ENCODE measurements at regions not wholly inside any gene's neighbourhood (a gene's known extent, or its start where the extent isn't known, plus 50 kb on each side); places are given as distances from the start of the nearest gene placed in this dataset.
"Not testable (repeated sequence)": the region's sequence is repeated elsewhere in the genome, so short reads cannot be mapped to it uniquely, and the experiment has no call there.

DNA sequence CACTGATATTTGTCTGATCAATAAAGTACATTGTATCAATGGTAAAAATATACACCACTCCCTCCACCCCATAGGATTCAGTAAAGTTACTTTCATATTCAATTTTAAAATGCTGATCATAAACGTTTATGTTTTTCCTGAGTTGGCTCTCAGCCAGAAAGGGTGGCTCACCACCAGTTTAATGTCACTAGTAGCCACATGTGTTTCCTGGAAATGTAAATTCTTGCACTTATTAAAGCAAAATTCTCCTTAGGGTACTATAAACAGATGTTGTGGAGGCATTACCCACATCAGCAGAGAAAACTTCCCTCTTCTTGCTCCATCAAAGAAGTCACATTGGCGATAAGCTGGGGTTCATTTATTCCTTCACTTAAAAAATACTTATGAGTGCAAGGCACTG is 210.3 kb downstream of the SREK1 start:
- no peak for DNase-seq

DNA sequence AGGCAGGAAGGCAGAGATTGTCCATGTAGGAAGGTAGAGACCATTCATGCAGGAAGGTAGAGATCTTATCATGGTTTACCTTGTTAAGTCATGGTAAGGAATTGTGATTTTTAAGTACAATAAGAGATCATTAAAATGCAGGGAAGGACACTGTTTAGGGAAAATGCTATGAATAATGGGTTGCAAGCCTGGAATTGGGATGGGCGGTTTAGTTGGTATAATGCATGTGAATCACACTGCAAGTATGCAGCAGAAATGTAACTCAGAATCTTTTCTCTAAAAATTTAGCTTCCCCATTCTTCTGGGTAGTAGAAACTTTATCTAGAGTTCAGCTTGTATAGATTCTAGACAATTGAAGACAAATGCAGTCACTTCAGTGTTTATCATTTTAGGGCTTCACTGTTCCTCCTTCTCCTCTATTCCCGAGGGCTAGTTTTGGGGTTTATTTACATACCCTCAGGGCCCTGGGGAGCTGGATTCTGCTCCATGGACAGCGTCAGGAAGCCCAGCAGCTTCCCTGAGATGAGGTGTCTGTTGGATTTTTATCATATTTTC is 212.0 kb downstream of the SREK1 start:
- DNase-seq = no peak

DNA sequence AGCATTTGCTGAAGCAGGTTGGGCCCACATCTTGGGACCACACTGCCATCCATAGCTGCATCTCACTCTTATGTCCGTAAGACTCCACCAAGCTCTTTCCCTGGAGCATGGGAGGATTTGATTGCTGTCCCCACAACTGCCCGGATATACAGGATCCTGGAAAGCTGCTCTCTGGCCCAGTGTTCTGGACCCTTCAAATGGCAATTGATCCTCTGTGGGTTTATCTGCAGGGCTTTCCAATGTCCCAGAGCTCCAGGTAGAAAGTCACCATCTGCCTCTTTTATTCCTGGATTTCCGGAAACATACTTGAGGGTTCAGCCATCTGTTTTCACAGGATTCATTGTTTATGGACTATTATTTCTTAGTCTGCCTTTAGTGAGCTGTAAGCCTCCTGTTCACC is 214.6 kb downstream of the SREK1 start:
- no peak for DNase-seq

DNA sequence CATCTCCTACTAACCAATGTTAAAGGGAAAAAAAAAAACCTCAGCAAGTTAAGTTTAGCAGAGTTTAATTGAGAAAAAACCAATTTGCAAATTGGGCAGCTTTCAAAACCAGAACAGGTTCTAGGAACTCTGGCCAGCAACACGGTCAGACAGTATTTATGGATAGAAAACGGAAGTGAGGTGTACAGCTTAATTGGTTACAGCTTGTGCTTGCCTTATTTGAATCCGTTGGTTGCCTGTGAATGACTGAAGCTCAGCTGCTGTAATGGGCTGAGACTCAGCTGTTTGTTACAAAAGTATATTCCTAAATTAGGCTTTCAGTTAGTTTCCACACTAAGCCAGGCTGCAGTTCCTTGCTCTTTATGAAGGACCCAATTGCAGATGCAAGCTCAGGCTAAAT is 217.0 kb downstream of the SREK1 start:
- no peak for DNase-seq

DNA sequence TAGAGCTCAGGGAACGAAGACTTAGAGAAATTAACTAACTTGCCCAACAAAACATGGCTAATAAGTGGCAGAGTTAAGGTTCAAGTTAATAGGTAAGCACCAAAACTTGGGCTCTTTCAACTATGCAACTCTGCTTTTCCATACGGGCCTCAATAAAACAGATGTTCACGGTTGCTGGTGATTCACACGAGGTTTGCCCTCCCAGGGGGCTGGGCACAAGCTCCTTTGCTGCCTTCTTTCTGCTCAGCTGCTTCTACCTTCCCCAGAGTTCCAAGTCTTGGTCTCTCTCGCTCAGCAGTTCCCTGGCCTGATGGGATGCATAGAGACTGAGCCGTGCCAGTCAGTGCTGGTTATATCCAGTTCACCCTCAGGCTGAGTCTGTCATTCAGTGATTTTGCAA is 217.9 kb downstream of the SREK1 start:
- no peak for DNase-seq

DNA sequence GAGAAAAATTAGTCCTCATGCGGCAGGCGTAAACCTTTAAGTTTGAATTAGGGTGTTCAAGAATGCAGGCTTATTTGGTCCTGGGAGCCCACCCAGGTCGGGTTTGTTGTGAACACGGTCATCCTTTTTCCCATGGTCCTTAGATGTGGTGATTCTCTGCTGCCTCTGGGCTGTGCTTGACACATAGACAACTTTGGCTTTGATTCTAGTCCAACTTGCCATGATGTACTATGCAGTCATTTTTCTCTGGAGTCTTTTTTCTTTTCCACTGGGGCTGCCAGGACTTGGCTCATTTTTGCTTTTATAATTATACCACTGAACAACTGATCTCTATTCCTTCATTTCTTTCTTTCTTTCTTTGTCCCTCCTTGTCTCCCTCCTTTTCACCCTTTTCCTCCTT is 218.6 kb downstream of the SREK1 start:
- no peak for DNase-seq

DNA sequence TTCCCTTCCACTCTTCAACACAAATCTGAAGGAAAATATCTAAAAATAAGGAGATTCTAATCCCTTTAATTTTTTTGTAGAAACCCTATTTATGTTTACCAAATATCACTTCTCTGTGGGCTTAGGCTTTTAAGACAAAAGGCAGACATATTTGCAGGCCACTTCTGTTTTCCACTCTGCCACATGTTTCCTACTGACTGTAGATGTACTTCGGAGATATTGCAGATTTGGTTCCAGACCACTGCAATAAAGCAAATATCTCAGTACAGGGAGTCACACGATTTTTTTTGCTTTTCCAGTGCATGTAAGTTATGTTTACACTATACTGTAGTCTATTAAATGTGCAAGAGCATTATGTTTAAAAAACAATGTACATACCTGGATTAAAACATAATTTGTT is 219.0 kb downstream of the SREK1 start:
- DNase-seq = no peak

DNA sequence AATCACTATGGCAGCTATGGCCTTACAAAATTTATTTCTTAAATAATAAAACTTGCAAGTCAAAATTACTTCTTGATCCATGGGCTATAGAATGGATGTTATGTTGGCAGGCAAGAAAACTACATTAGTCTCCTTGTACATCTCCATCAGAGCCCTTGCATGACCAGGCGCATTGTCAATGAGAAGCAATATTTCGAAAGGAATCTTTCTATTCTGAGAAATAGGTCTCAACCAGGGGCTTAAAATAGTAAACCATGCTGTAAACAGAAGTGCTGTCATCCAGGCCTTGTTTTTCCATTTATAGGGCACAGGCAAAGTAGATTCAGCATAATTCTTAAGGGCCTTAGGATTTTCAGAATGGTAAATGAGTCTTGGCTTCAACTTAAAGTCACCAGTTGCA is 220.1 kb downstream of the SREK1 start:
- DNase-seq = no peak

DNA sequence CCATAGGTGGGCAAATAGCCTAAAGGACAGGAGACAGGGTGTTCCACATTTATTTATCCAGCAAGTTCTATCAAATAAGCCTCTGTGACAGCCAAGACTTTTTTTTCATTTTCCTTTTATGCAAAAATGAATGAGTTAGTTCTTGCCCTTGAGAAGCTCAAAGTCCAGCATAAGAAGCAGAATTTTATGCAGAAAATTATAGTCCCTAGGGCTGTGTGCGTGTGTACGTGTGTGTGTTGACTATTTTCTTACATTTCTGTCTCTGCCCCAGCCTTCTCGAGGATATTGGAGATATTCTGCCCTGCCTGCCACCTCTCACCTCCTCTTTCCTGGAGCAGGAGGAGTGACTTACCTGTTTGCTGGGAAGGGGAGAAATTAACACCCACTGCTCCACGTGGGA is 221.9 kb downstream of the SREK1 start:
- DNase-seq = no peak

DNA sequence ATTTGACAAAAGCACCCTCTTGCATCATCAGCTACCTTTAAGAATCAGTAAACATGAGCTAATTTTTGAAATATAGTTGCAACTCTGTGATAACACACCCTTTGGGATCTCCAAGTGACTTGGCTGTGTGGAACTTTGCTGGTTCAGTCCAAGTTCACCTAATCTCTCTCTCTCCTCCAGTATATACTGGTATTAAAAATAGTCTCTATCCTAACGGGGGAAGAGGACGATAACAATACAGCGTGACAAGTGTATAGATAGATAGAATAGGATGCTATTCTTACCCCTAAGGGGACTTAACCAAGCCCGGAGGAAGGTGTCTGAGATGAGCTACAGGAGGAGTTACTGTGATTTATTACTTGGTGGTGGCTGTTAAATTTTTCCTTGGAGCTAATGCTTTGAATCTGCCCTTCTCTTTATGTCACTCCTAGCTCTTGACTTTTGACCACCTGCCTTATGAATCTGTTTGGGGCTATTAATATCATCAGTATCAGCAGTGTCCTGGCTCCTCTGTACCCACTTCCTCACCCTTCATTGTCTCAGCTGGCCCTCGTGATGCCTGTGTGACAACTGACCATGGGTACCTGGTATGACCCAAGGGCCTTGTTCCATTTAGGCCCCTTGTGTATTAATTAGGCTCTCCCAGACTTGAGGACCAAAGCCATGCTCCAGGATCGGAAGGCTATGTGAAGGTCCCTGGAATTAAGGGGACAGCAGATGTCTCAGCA is 223.9 kb downstream of the SREK1 start:
- DNase-seq = no peak

DNA sequence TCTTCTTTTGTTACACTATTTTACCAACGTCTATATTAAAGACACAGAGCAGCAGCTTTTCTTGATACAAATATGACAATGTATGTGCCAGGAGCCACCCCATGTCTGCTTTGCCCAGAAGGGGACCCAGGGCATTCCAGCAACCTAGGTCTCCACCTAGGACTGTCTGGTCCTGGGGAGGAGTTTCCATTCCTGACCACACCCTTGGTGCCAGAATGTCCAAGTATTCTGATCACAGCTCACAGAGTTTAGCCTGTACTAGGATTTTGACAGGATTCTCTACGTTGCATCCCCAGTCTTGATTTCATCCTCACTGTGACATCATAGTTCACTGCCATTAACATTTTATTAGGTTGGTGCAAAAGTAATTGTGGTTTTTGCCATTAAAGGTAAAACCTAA is 224.7 kb downstream of the SREK1 start:
- DNase-seq = no peak

DNA sequence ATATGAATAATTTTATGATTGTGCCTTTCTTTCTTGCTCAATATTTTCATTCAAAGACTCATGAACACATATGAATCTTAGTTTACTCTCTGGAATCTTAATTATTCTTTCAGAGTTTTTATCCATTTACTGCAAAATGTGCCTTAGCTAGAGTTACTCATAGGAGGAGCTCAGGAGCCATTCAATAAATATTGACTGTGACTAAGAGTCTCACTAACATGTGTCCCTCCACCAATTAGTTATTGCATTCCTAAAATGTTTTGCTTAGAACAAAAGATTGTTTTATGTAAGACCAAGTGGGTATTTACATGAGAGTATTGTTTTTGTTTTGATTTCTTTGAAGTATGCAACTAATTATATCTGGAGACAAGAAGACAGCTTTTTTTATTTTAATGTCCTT is 218.4 kb upstream of the MAST4 start:
- DNase-seq = no peak

DNA sequence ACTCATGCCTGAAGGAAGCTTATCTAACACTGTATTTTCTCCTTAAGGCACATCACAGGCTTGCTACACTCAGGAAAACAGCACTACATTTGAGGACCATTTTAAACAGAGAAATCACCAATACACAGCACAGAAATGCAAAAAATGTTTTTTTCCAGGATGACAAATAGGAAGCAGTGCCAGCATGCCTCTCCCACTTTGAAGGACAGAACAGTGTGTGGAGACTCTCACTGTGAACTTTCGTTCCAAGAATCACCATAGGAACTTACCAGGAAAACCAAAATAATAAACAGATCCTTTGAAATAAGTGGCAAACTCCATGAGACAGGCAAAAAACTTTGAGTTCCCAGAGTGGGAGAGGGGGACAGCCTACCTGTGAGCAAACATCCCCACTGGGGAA is 217.8 kb upstream of the MAST4 start:
- no peak for DNase-seq

DNA sequence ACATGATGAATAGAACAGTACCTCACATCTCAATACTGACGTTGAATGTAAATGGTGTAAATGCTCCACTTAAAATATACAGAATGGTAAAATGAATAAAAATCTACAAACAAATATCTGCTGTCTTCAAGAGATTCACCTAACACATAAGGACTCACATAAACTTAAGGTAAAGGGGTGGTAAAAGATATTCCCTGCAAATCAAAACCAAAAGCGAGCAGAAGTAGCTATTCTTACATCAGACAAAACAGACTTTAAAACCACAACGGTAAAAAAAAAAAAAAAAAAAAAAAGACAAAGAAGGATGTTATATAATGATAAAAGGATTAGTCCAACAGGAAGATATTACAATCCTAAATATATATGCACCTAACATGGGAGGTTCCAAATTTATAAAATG is 214.0 kb upstream of the MAST4 start:
- no peak for DNase-seq

DNA sequence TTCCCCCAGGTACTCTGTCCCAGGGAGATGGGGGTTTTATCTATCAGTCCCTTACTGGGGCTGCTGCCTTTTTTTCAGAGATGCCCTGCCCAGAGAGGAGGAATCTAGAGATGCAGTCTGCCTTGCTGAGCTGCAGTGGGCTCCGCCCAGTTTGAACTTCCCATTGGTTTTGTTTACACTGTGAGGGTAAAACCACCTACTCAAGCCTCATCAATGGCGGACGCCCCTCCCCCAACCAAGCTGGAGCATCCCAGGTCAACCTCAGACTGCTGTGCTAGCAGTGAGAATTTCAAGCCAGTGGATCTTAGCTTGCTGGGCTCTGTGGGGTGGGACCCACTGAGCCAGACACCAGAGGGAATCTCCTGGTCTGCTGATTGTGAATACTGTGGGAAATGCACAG is 191.0 kb upstream of the MAST4 start:
- not testable (repeated sequence) for DNase-seq

DNA sequence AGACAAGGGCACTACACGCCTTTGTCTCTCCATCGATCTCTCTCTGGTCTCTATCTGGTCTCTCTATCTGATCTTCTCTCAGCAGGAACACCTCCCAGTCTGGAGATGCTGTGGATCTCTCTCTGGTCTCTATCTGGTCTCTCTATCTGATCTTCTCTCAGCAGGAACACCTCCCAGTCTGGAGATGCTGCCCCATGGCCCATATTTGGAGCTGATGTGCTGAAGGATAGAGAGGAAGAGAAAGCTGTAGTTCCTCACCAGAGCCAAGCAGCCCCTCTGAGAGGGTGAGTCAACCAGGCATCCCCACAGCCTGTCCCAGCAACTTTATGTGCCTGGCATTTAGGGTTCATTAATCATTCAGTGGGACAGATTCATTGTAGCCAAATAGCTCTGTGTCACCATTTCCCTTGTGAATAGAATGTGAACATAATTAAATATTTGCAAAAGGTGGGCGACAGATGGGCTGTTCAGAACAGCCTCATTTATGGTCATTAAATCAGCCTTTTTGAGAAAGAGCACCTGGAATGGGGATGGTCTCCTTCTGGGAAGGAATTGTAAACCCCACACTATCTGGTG is 189.3 kb upstream of the MAST4 start:
- DNase-seq = no peak

DNA sequence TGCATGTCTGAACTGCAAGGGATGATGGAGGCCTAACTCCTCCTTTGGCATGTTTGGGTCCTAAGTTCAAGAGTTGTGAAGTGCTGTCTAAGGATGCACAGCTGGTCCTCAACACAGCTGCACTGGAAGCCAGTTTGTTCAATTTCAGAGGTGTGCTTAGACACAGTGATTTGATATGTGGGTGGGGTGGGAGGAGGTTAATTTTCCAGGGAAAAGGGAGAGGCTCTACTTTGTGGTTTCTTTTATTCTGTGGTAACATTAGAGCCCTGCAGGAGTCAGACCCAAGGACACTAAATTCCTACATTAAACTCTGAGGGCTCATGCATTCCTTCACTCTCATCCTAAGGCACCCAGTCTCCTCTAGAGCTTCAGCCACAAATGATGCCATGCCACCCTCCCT is 188.4 kb upstream of the MAST4 start:
- no peak for DNase-seq

DNA sequence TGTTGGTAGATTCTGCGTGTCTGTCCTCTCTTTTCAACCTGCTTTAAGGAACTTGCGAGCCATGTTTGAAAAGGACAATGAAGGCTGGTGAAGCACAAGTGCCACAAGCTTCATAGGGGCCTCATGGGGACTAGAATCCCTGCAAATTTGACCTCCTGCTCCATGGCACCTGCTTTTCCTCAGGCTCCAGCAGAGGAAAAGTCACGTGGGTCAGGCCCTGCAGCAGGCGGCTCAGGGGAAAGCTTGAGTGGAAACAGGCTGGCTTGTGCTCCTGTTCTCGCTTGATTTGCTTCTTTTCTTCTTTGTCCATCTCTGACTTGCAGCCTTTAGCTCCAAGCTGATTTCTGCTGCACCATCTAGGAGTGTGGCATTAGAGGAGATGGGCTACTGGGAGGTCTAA is 187.6 kb upstream of the MAST4 start:
- no peak for DNase-seq

DNA sequence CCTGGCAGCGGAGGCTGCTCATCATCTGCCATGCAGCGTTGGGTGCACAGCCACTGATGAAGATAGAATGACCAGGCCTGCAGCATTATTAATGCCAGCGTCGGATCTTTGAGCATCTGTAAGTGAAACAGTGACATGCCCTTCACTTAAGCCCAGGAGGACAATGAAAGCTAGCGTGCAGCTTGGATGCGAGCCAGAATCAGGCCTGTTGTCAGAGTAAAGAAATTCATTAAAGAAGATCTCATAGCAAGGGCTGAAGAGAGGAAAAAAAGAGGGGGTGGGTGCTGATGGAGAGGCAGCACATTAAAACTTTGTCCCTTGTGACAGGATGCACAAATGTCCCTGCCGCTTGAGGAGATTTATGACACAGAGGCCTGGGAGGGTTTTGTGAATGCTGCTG is 186.1 kb upstream of the MAST4 start:
- no peak for DNase-seq

DNA sequence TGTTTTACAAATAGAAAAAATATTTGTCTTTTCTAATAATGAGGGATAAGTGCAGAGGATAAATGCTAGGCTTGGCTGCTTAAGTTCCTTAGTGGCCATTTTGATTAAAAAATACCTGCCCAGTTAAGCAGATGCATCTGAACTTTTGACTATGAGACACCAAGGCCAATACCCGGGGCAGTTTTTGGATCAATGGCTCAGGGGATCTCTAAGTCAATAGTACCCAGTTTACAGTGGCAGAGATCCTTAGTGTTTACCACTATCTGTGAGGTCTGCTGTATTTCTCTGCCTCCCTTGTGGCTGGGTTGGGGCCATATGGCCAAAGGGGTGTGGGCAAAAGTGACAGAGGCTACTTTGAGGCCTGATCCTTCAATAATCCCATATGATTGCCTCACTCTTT is 184.5 kb upstream of the MAST4 start:
- no peak for DNase-seq

DNA sequence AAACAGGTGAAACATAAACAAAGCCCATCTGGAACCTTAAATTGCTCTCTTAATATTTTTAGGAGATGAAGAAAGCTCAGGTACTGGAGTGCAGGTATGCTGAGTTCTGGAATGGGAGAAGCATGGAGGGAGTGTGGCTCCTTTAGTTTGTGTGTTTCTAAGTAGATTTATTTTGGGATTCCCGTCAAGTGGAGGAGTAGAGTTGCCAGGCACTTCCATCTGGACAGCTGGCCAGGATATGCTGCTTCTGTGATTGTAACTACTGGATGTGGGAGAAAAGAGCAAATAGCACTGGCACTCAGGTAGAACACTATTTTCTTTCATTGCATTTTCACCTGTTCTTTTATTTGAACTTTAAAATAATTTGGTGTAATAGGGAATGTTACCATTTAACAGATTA is 182.3 kb upstream of the MAST4 start:
- no peak for DNase-seq

DNA sequence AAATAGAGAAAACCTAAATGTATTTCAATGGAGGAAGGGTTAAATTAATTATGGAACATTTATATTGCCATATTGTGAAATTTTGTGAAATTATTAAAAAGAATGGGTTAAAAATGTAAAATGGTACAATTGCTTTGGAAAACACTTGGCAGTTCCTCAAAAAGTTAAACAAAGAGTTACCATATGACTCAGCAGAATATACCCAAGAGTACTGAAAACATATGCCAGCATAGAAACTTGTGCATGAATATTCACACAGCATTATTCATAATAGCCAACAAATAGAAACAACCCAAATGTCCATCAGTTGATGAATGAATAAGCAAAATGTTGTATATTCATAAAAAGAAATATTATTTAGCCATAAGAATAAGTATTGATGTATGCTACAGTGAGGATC is 181.0 kb upstream of the MAST4 start:
- DNase-seq = no peak

DNA sequence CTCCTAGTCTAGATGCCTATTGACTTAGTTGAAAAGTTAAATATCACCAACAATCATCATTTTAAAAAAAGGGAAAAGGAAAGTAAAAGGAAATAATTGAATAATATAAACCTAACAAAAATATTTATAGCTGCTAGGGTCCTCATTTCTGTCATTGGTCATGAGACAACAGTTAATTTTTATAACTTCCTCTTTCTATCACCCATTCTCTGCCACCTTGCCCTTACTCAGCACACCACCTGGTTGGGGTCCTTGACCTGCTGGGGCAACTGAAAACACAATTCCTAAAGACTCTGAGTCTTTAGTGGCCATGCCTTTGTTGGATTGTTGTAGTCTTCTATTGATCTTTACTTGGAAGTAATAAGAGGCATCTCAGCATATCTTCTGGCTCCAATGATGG is 179.5 kb upstream of the MAST4 start:
- DNase-seq = no peak

DNA sequence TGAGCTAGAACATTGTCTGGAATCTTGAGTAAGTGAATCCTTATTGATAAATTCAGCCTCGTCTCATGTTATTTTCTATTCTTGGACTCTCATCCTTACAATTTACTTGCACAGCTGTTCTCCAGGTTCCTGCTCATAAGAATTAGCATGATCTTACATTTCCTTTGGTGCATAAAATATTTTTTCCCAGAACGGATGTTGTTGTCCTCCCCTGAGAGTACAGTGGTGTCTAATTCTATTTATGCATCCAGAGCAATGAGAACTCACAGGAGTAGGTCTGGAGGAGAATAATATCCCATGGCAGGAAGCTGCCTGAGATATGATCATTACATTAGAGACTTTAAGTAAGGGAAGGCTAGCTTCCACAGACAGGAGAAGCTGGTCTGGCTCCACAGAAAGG is 178.4 kb upstream of the MAST4 start:
- DNase-seq = no peak

DNA sequence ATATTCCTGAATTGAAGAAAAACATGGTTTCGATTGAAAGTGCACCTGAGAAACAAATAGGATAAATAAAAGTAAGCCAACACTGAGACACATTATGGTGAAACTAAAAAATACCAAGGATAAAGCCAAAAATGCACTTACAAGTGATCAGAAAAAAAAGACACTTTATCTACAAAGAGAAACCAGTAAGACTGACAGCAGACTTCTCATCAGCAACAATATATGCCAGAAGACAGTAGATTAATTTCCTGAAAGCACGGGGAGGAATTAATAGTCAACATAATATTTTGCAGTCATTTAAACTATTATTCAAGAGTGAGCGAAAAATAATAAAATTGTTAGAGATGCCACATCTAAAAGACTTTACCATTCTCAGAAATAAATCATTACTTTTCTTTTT is 172.7 kb upstream of the MAST4 start:
- no peak for DNase-seq
